Pancreas (tissue), 10 donors: ENCODE measurements at regions not wholly inside any gene's neighbourhood (a gene's known extent, or its start where the extent isn't known, plus 50 kb on each side); places are given as distances from the start of the nearest gene placed in this dataset.

Experiments
- ATAC-seq, 4 donors: fragments of 200-7000 bp; cut with Tn5 transposase; one replicate each; pipeline versions ENCODE4 v1.8.0 to v1.9.1; 2020; ENCODE audit warnings: mild to moderate bottlenecking in 4 of 4, moderate library complexity in 4 of 4
- DNase-seq, 6 donors: peaks; one replicate each; pipeline ENCODE4 v3.0.0-alpha.2; 2020
- FAIRE-seq: peaks from 2 replicates; lab custom pipeline; 2012; peaks lifted over from hg19 to GRCh38; lab: Jason Lieb, UNC
- H3K27ac ChIP-seq, 4 donors: fragments of 200-600 bp; sonication (generic); 1 replicate in 3 of 4; 2 replicates in 1 of 4; pipeline versions ENCODE4 v1.5.0 to v1.8.0; 2020
- H3K27me3 ChIP-seq, 4 donors: fragments of 200-600 bp; one replicate each; pipeline ENCODE4 v1.8.0; 2021
- H3K36me3 ChIP-seq, 3 donors: fragments of 200-600 bp; sonication (generic) in 1 of 3; one replicate each; pipeline versions ENCODE4 v1.5.0 to v1.8.0; 2020 to 2021
- H3K4me1 ChIP-seq, 3 donors: fragments of 200-600 bp; one replicate each; pipeline ENCODE4 v1.8.0; 2021
- H3K4me3 ChIP-seq, 4 donors: fragments of 200-600 bp; sonication (generic) in 2 of 4; one replicate each; pipeline versions ENCODE4 v1.5.0 to v1.8.0; 2020 to 2021
- H3K9me3 ChIP-seq, 4 donors: fragments of 200-600 bp; one replicate each; pipeline ENCODE4 v1.8.0; 2021
- WGBS, 2 donors: extraction: QIAGEN DNeasy Blood & Tissue Kit; methylation state at CpG; one replicate each; pipeline ENCODE4 v1.1.7; 2013; 5-methylcytosine and 5-hydroxymethylcytosine counted together
- intact Hi-C, 3 donors: fragments of 100-400 bp; cut with DNase I; formaldehyde crosslinking; loops; one replicate each; pipeline versions ENCODE4 v1.11.1 to v1.14.2; 2022
- TF ChIP-seq, protein P1 (sequence below), 4 donors: fragments of 200-600 bp; sonication (generic) in 3 of 4; IDR thresholded peaks; one replicate each; pipeline versions ENCODE4 v1.5.0 to v1.8.0; 2021; ENCODE audit warnings: antibody characterized with exemption in 4 of 4
- donor health status: healthy with polysubstance abuse.
- donor health status: DM: no; HTN: no; CAD: no; lungs with moderate emphysema.
- donor health status: DM: no; HTN: no; CAD: no.
- donor health status: control.
- donor health status: control.
- donor health status: Bipolar disorder and iron deficiency.
- donor health status: DM: yes; HTN: yes; CAD: no.
- donor health status: DM: no; HTN: no; CAD: no.
- donor health status: DM: no; HTN: no; CAD: no.
- donor health status: DM: yes; HTN: yes; CAD: no.

GRCh38 chr16:59163371-59164055, 429.4 kb upstream of the GOT2 start:
- whole genome bisulfite sequencing, 2 donors, result 42 to 50% methylated on average over 3 of the region's 3 CpGs
- intact Hi-C loops, result no loop called here
- Histone ChIP-seq H3K9me3 (no peaks in the 10 kb centered on the region), H3K27me3 (no peaks in the 10 kb centered on the region), H3K4me3 (no peak overlapping the region), H3K27ac (no peak overlapping the region), H3K4me1 (no peaks in the 10 kb centered on the region), H3K36me3 (no peaks in the 10 kb centered on the region)
- DNase-seq (no peak), FAIRE-seq (no peak), ATAC-seq (no peak)
- TF ChIP-seq, protein P1, sequence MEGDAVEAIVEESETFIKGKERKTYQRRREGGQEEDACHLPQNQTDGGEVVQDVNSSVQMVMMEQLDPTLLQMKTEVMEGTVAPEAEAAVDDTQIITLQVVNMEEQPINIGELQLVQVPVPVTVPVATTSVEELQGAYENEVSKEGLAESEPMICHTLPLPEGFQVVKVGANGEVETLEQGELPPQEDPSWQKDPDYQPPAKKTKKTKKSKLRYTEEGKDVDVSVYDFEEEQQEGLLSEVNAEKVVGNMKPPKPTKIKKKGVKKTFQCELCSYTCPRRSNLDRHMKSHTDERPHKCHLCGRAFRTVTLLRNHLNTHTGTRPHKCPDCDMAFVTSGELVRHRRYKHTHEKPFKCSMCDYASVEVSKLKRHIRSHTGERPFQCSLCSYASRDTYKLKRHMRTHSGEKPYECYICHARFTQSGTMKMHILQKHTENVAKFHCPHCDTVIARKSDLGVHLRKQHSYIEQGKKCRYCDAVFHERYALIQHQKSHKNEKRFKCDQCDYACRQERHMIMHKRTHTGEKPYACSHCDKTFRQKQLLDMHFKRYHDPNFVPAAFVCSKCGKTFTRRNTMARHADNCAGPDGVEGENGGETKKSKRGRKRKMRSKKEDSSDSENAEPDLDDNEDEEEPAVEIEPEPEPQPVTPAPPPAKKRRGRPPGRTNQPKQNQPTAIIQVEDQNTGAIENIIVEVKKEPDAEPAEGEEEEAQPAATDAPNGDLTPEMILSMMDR (IDR thresholded peaks at IDR 0.05), result no peak

- TF ChIP-seq, protein P1 (IDR thresholded peaks at IDR 0.05), result no peak
- Histone ChIP-seq H3K27ac (no peak overlapping the region), H3K4me3 (no peak overlapping the region), H3K27me3 (no peaks in the 10 kb centered on the region), H3K9me3 (no peaks in the 10 kb centered on the region), H3K4me1 (no peaks in the 10 kb centered on the region), H3K36me3 (no peaks in the 10 kb centered on the region)
- ATAC-seq (no peak), DNase-seq (no peak), FAIRE-seq (no peak)
- intact Hi-C loops, result no loop called here
- 46 to 50% methylated on average over 3 of the region's 3 CpGs for WGBS, 2 donors
These were observed 427.6 kb upstream of the GOT2 start for GRCh38 chr16:59161679-59162078.

DNA sequence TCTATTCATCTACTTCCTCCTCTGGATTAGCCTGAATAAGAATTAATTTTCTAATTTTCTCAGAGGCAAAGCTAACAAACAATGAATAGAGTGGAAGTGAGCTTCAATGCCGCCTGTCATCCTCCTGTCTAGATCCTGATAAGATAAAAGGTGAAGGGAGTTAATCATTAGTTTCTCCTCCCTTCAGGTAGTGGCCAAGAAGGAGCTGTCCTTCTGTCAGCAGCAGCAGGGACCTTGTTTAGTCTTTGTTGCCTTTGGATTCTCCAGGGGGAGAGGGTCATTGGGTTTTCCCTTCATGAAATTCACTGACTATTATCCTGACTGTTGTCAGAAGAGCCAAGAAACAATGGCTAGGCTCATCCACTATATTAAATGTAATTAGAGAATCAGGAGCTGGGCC, 420.2 kb upstream of the GOT2 start:
- Histone ChIP-seq H3K9me3 (no peaks in the 10 kb centered on the region), H3K4me1 (no peaks in the 10 kb centered on the region), H3K4me3 (no peak overlapping the region), H3K36me3 (no peaks in the 10 kb centered on the region), H3K27me3 (no peaks in the 10 kb centered on the region), H3K27ac (no peak overlapping the region)
- 8 to 15% methylated on average over 1 of the region's 1 CpG for WGBS, 2 donors
- no peak for DNase-seq
- intact Hi-C loops, result no loop called here
- TF ChIP-seq, protein P1 (IDR thresholded peaks at IDR 0.05), result no peak
- FAIRE-seq, result no peak
- ATAC-seq, result no peak

DNA sequence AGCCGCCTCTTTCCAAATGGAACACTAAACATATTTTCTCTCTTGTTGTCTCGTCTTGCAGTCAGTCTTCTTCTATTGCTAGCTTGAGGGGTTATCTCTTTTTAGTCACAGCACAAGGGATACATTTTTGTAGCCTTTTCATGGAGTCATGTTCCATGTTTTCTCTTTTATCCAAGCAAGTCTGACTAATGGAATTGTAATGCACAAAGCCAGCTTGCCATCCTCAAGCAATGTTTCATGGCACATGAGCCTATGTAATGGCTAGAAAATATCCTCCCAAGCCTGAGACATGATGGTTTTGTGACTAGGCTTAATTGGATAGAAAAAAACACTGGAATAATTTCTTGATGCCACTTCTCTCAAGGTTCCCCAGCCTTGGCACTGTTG, 414.6 kb upstream of the GOT2 start:
- Histone ChIP-seq H3K36me3 (no peaks in the 10 kb centered on the region), H3K9me3 (no peaks in the 10 kb centered on the region), H3K4me1 (no peaks in the 10 kb centered on the region), H3K27me3 (no peaks in the 10 kb centered on the region), H3K4me3 (no peak overlapping the region), H3K27ac (no peak overlapping the region)
- 51 to 64% methylated on average over 2 of the region's 2 CpGs for WGBS, 2 donors
- DNase-seq, result no peak
- intact Hi-C loops, result no loop called here
- ATAC-seq, result no peak
- no peak for FAIRE-seq
- TF ChIP-seq, protein P1 (IDR thresholded peaks at IDR 0.05), result no peak

- TF ChIP-seq, protein P1 (IDR thresholded peaks at IDR 0.05), result no peak
- no peak for FAIRE-seq
- no peaks in the 10 kb centered on the region for H3K9me3 ChIP-seq
- no peaks in the 10 kb centered on the region for H3K27me3 ChIP-seq
- H3K36me3 ChIP-seq, result no peaks in the 10 kb centered on the region
- intact Hi-C loops, result no loop called here
- no peak overlapping the region for H3K27ac ChIP-seq
- no peak for DNase-seq
- WGBS, 2 donors, result 65 to 81% methylated on average over 8 of the region's 8 CpGs
- H3K4me1 ChIP-seq, result no peaks in the 10 kb centered on the region
- no peak overlapping the region for H3K4me3 ChIP-seq
- no peak for ATAC-seq
These were observed 414.1 kb upstream of the GOT2 start for GRCh38 chr16:59148056-59148768.
